H1 (cell line): ENCODE measurements at regions not wholly inside any gene's neighbourhood (a gene's known extent, or its start where the extent isn't known, plus 50 kb on each side); places are given as distances from the start of the nearest gene placed in this dataset.

Experiments used
- CTCF ChIA-PET: fragments of 300-600 bp; sonication (Branson Sonifier 250); formaldehyde crosslinking; loops from one replicate; lab custom pipeline; 2021; ENCODE audit not compliant: partially characterized antibody; lab: Charles Lee
- POLR2A ChIA-PET: fragments of 300-600 bp; sonication (Branson Sonifier 250); formaldehyde crosslinking; loops from one replicate; lab custom pipeline; 2021; ENCODE audit warnings: inconsistent platforms; ENCODE audit not compliant: partially characterized antibody; lab: Charles Lee
- DNase-seq, 2 experiments: peaks; one replicate each; pipeline versions ENCODE4 v3.0.0 to v3.0.0-alpha.2; 2010 to 2022; ENCODE audit warnings: low spot score in 2 of 2, low read depth in 1 of 2, mixed read lengths in 1 of 2
- FAIRE-seq: peaks from 2 replicates; lab custom pipeline; 2011; peaks lifted over from hg19 to GRCh38; lab: Jason Lieb, UNC
- H2AFZ ChIP-seq: 2 replicates; pipeline ENCODE4 v1.8.1; 2012; ENCODE audit warnings: low read length, inconsistent platforms
- H2AK5ac ChIP-seq: 2 replicates; pipeline ENCODE4 v1.6.1; 2013; ENCODE audit warnings: low read depth, low read length
- H2BK120ac ChIP-seq: replicated peaks from 2 replicates; pipeline ENCODE3; 2013; ENCODE audit warnings: low read depth, low read length, inconsistent platforms
- H2BK12ac ChIP-seq: 2 replicates; pipeline ENCODE4 v1.6.1; 2013; ENCODE audit warnings: low read depth, low read length
- H2BK15ac ChIP-seq: 2 replicates; pipeline ENCODE4 v1.6.1; 2013; ENCODE audit warnings: low read length
- H2BK20ac ChIP-seq: 2 replicates; pipeline ENCODE4 v1.6.1; 2013; ENCODE audit warnings: low read length
- H2BK5ac ChIP-seq: 2 replicates; pipeline ENCODE4 v1.6.1; 2013; ENCODE audit warnings: low read depth, low read length
- H3K14ac ChIP-seq: 2 replicates; pipeline ENCODE4 v1.6.1; 2013; ENCODE audit warnings: inconsistent platforms; ENCODE audit not compliant: insufficient read length
- H3K18ac ChIP-seq: 2 replicates; pipeline ENCODE4 v1.6.1; 2013; ENCODE audit warnings: low read length; ENCODE audit errors: extremely low read depth
- H3K23ac ChIP-seq: 2 replicates; pipeline ENCODE4 v1.6.1; 2013; ENCODE audit warnings: inconsistent platforms; ENCODE audit not compliant: insufficient read length
- H3K23me2 ChIP-seq: 2 replicates; pipeline ENCODE4 v1.6.1; 2013; ENCODE audit warnings: low read depth, low read length
- H3K27ac ChIP-seq: 2 replicates; pipeline ENCODE4 v1.6.1; 2011; ENCODE audit warnings: low read depth, low read length, inconsistent platforms
- H3K27me3 ChIP-seq, 4 experiments: replicated peaks in 1 of 4; 1 replicate in 1 of 4; 2 replicates in 3 of 4; pipeline versions ENCODE4 v1.6.1 to v1.8.1; 2011 to 2013; ENCODE audit warnings: low read length in 3 of 4, mild to moderate bottlenecking in 3 of 4, inconsistent platforms in 2 of 4, mixed read lengths in 2 of 4, moderate library complexity in 1 of 4; ENCODE audit not compliant: control insufficient read depth in 3 of 4, insufficient read depth in 3 of 4; ENCODE audit errors: extremely low read depth in 1 of 4
- H3K36me3 ChIP-seq, 4 experiments: 2 replicates each; pipeline versions ENCODE4 v1.6.1 to v1.8.1; 2011 to 2013; ENCODE audit warnings: mild to moderate bottlenecking in 4 of 4, low read length in 3 of 4, moderate library complexity in 2 of 4, control low read depth in 1 of 4, inconsistent platforms in 1 of 4; ENCODE audit not compliant: insufficient read depth in 4 of 4, control insufficient read depth in 2 of 4
- H3K4ac ChIP-seq: replicated peaks from 2 replicates; pipeline ENCODE3; 2013; ENCODE audit warnings: low read length, low read depth, mixed read lengths, inconsistent platforms; ENCODE audit not compliant: insufficient read length
- H3K4me1 ChIP-seq, 4 experiments: replicated peaks in 1 of 4; 1 replicate in 1 of 4; 2 replicates in 3 of 4; pipeline versions ENCODE4 v1.6.1 to v1.8.1; 2011 to 2013; ENCODE audit warnings: low read length in 3 of 4, inconsistent platforms in 2 of 4, mixed read lengths in 1 of 4; ENCODE audit not compliant: insufficient read depth in 4 of 4, control insufficient read depth in 3 of 4
- H3K4me2 ChIP-seq, 2 experiments: 2 replicates each; pipeline versions ENCODE4 v1.6.1 to v1.8.1; 2011 to 2013; ENCODE audit warnings: low read depth in 2 of 2, low read length in 2 of 2, control low read depth in 1 of 2, inconsistent platforms in 1 of 2, mild to moderate bottlenecking in 1 of 2; ENCODE audit not compliant: insufficient read depth in 1 of 2
- H3K4me3 ChIP-seq, 4 experiments: fragments of 200-600, 300-600 bp in 1 of 4; sonication (generic), shearing (Covaris generic), sonication (Bioruptor Twin) in 1 of 4; 2 replicates each; pipeline versions ENCODE4 v1.5.1 to v1.8.1; 2011 to 2016; ENCODE audit warnings: low read length in 4 of 4, low read depth in 3 of 4, control low read depth in 2 of 4, inconsistent platforms in 2 of 4, mild to moderate bottlenecking in 2 of 4, mixed read lengths in 1 of 4, moderate library complexity in 1 of 4; ENCODE audit not compliant: insufficient read depth in 2 of 4; ENCODE audit errors: extremely low read depth in 1 of 4
- H3K56ac ChIP-seq: replicated peaks from 2 replicates; pipeline ENCODE3; 2013; ENCODE audit warnings: low read depth, mild to moderate bottlenecking, mixed read lengths, low read length, inconsistent platforms; ENCODE audit not compliant: insufficient read length
- H3K79me1 ChIP-seq: 2 replicates; pipeline ENCODE4 v1.6.1; 2013; ENCODE audit warnings: low read depth, low read length, control low read depth
- H3K79me2 ChIP-seq, 2 experiments: 2 replicates each; pipeline versions ENCODE4 v1.6.1 to v1.8.1; 2012 to 2013; ENCODE audit warnings: low read length in 2 of 2, mild to moderate bottlenecking in 2 of 2, inconsistent platforms in 1 of 2; ENCODE audit not compliant: insufficient read depth in 2 of 2, control insufficient read depth in 1 of 2
- H3K9ac ChIP-seq, 4 experiments: replicated peaks in 1 of 4; 1 replicate in 1 of 4; 2 replicates in 3 of 4; pipeline versions ENCODE4 v1.6.1 to v1.8.1; 2011 to 2013; ENCODE audit warnings: low read depth in 3 of 4, low read length in 3 of 4, control low read depth in 2 of 4, mild to moderate bottlenecking in 2 of 4, moderate library complexity in 2 of 4, inconsistent platforms in 1 of 4; ENCODE audit errors: extremely low read depth in 1 of 4
- H3K9me3 ChIP-seq, 2 experiments: 2 replicates each; pipeline versions ENCODE4 v1.6.1 to v1.8.1; 2012 to 2013; ENCODE audit warnings: mild to moderate bottlenecking in 2 of 2, moderate library complexity in 2 of 2, control low read depth in 1 of 2, inconsistent platforms in 1 of 2, low read depth in 1 of 2, low read length in 1 of 2, mixed read lengths in 1 of 2; ENCODE audit not compliant: insufficient read depth in 2 of 2
- H4K20me1 ChIP-seq, 2 experiments: replicated peaks in 1 of 2; 2 replicates each; pipeline versions ENCODE3 to v1.8.1; 2011 to 2013; ENCODE audit warnings: inconsistent platforms in 2 of 2, low read length in 2 of 2, mild to moderate bottlenecking in 1 of 2; ENCODE audit not compliant: insufficient read depth in 2 of 2, control insufficient read depth in 1 of 2
- H4K5ac ChIP-seq: 2 replicates; pipeline ENCODE4 v1.6.1; 2013; ENCODE audit warnings: low read length, low read depth, mixed read lengths, inconsistent platforms; ENCODE audit not compliant: insufficient read length
- H4K8ac ChIP-seq: 2 replicates; pipeline ENCODE4 v1.8.0; 2013; ENCODE audit warnings: mild to moderate bottlenecking, moderate library complexity, low read length, inconsistent platforms; ENCODE audit not compliant: insufficient read depth; ENCODE audit errors: extremely low read depth
- H4K91ac ChIP-seq: replicated peaks from 2 replicates; pipeline ENCODE3; 2013; ENCODE audit warnings: low read length, mixed read lengths, inconsistent platforms; ENCODE audit not compliant: insufficient read length
- CHD1 ChIP-seq: IDR thresholded peaks from 2 replicates; pipeline ENCODE4 v1.6.1; 2012; ENCODE audit warnings: low read depth, low read length, improper control_type of control experiment
- CTCF ChIP-seq, 3 experiments: IDR thresholded peaks; 1 replicate in 2 of 3; 2 replicates in 1 of 3; pipeline versions ENCODE4 v1.5.1 to v1.6.1; 2011; ENCODE audit warnings: low read length in 3 of 3, mild to moderate bottlenecking in 3 of 3, inconsistent platforms in 2 of 3, low read depth in 1 of 3, moderate library complexity in 1 of 3; ENCODE audit not compliant: insufficient read depth in 1 of 3; ENCODE audit errors: control extremely low read depth in 1 of 3
- E2F6 ChIP-seq: IDR thresholded peaks from 2 replicates; pipeline ENCODE4 v1.6.1; 2012; ENCODE audit warnings: inconsistent platforms
- GABPA ChIP-seq: IDR thresholded peaks from 2 replicates; pipeline ENCODE4 v1.6.1; 2011; ENCODE audit warnings: mild to moderate bottlenecking, low read length, moderate library complexity, borderline replicate concordance; ENCODE audit not compliant: insufficient read depth
- JUND ChIP-seq: IDR thresholded peaks from 2 replicates; pipeline ENCODE4 v1.6.1; 2011; ENCODE audit warnings: mild to moderate bottlenecking, improper control_type of control experiment, low read length
- KDM1A ChIP-seq: fragments of 200-600, 300-600 bp; sonication (generic); IDR thresholded peaks from 2 replicates; pipeline ENCODE4 v1.7.1; 2016; ENCODE audit warnings: mild to moderate bottlenecking, low read length, borderline replicate concordance
- NANOG ChIP-seq: IDR thresholded peaks from 2 replicates; pipeline ENCODE4 v1.6.1; 2011; ENCODE audit warnings: low read length, low read depth, mild to moderate bottlenecking, inconsistent platforms; ENCODE audit not compliant: insufficient read depth, poor library complexity, severe bottlenecking
- POU5F1 ChIP-seq: IDR thresholded peaks from 2 replicates; pipeline ENCODE4 v1.6.1; 2011; ENCODE audit warnings: low read depth, mild to moderate bottlenecking, low read length, moderate library complexity
- SIN3A ChIP-seq, 2 experiments: IDR thresholded peaks in 1 of 2; conservative IDR thresholded peaks in 1 of 2; 2 replicates each; pipeline ENCODE4 v1.6.1; 2011 to 2012; ENCODE audit warnings: low read length in 2 of 2, improper control_type of control experiment in 1 of 2, low read depth in 1 of 2, mild to moderate bottlenecking in 1 of 2
- SP1 ChIP-seq: IDR thresholded peaks from 2 replicates; pipeline ENCODE4 v1.6.1; 2011; ENCODE audit warnings: low read depth, low read length
- TBP ChIP-seq: IDR thresholded peaks from 2 replicates; pipeline ENCODE4 v1.6.1; 2011; ENCODE audit warnings: low read depth, low read length, improper control_type of control experiment
- TEAD4 ChIP-seq: IDR thresholded peaks from 2 replicates; pipeline ENCODE4 v1.6.1; 2012; ENCODE audit warnings: low read depth, low read length, inconsistent platforms, mixed read lengths
- WGBS, 2 experiments: shearing (Covaris generic) in 1 of 2; methylation state at CpG; one replicate each; pipeline versions ENCODE4 v1.1.6 to v1.1.7; 2013 to 2015; ENCODE audit warnings: low lambda C conversion rate in 2 of 2, mixed read lengths in 2 of 2, inconsistent platforms in 1 of 2, low coverage in 1 of 2, missing lambda C conversion rate in 1 of 2; ENCODE audit not compliant: insufficient replicate concordance in 2 of 2, insufficient coverage in 1 of 2, insufficient read length in 1 of 2; ENCODE audit errors: extremely low coverage in 1 of 2, missing lambda C conversion rate in 1 of 2; 5-methylcytosine and 5-hydroxymethylcytosine counted together

- WGBS, 2 experiments = 94% methylated on average over 6 of the region's 6 CpGs; no CpG with 5 or more reads in 1 of the 2 experiments
- Histone ChIP-seq H3K23me2 (no peaks in the 10 kb centered on the region), H3K27ac (no peak overlapping the region), H3K4ac (no peak overlapping the region), H3K4me1 (no peaks in the 10 kb centered on the region), H3K27me3 (no peaks in the 10 kb centered on the region), H3K9ac (no peak overlapping the region), H3K79me1 (no peaks in the 10 kb centered on the region), H2BK5ac (no peak overlapping the region), H2AK5ac (no peak overlapping the region), H4K5ac (no peak overlapping the region), H2BK120ac (no peak overlapping the region), H2BK15ac (no peak overlapping the region), H3K23ac (no peak overlapping the region), H3K4me2 (no peak overlapping the region), H3K56ac (no peak overlapping the region), H3K18ac (no peak overlapping the region), H3K36me3 (no peaks in the 10 kb centered on the region), H3K9me3 (peaks cover 0 to 4% of the 10 kb centered on the region in 2 experiments; a peak in 1 of 4 replicates), H3K79me2 (no peaks in the 10 kb centered on the region), H2AFZ (no peak overlapping the region), H3K4me3 (no peak overlapping the region), H3K14ac (no peak overlapping the region), H4K20me1 (no peaks in the 10 kb centered on the region), H4K91ac (no peak overlapping the region), H4K8ac (no peak overlapping the region), H2BK20ac (no peak overlapping the region), H2BK12ac (no peak overlapping the region)
- POLR2A ChIA-PET = no interaction called here
- no peak for FAIRE-seq
- CTCF ChIA-PET = interaction anchor here (0.7 to 2.9 kb wide), 12 partner anchors 9 to 122 kb away, joined by 3 to 12 read pairs (median 6); no protein-coding TSS in a partner anchor
- DNase-seq = no peak
- TF ChIP-seq SIN3A (conservative IDR thresholded peaks at IDR 0.05 in 1 of 2, IDR thresholded peaks at IDR 0.05 in 1 of 2; ENCODE audit: low read depth in 1 of 2, low read length in 2 of 2) (no peak), TEAD4 (no peak), JUND (no peak), KDM1A (no peak), POU5F1 (no peak), NANOG (no peak), TBP (no peak), CTCF (IDR thresholded peaks at IDR 0.05; ENCODE audit: control extremely low read depth in 1 of 3, insufficient read depth in 1 of 3, low read depth in 1 of 3, low read length in 3 of 3) (no peak), E2F6 (no peak), CHD1 (no peak), SP1 (no peak), GABPA (no peak)
Observed at GRCh38 chr14:30330033-30330432, 228.9 kb upstream of the G2E3 start.
